Glutamatergic neuron (in vitro differentiated cells): ENCODE measurements at regions not wholly inside any gene's neighbourhood (a gene's known extent, or its start where the extent isn't known, plus 50 kb on each side); places are given as distances from the start of the nearest gene placed in this dataset.

Experiments used
- DNase-seq: peaks from one replicate; pipeline ENCODE4 v3.0.0; 2022
- H3K27ac Mint-ChIP-seq: one replicate; pipeline ENCODE4 v1.8.0; 2020; ENCODE audit warnings: mild to moderate bottlenecking, mixed read lengths, inconsistent platforms; ENCODE audit not compliant: unreplicated experiment
- H3K27me3 Mint-ChIP-seq: one replicate; pipeline ENCODE4 v1.8.0; 2020; ENCODE audit warnings: mild to moderate bottlenecking, moderate library complexity, mixed read lengths, inconsistent platforms; ENCODE audit not compliant: unreplicated experiment
- H3K36me3 Mint-ChIP-seq: one replicate; pipeline ENCODE4 v1.8.0; 2020; ENCODE audit warnings: mild to moderate bottlenecking, mixed read lengths, inconsistent platforms; ENCODE audit not compliant: unreplicated experiment
- H3K4me1 Mint-ChIP-seq: one replicate; pipeline ENCODE4 v1.8.0; 2020; ENCODE audit warnings: mild to moderate bottlenecking, low read depth, mixed read lengths, inconsistent platforms; ENCODE audit not compliant: unreplicated experiment
- H3K4me3 Mint-ChIP-seq: one replicate; pipeline ENCODE4 v1.8.0; 2020; ENCODE audit warnings: mild to moderate bottlenecking, mixed read lengths, inconsistent platforms; ENCODE audit not compliant: unreplicated experiment
- H3K9me3 Mint-ChIP-seq: one replicate; pipeline ENCODE4 v1.8.0; 2020; ENCODE audit warnings: mild to moderate bottlenecking, moderate library complexity, mixed read lengths, inconsistent platforms; ENCODE audit not compliant: unreplicated experiment
- CTCF ChIP-seq: fragments of 200-600 bp; sonication (generic); IDR thresholded peaks from one replicate; pipeline ENCODE4 v1.5.0; 2021; ENCODE audit not compliant: partially characterized antibody, unreplicated experiment

DNA sequence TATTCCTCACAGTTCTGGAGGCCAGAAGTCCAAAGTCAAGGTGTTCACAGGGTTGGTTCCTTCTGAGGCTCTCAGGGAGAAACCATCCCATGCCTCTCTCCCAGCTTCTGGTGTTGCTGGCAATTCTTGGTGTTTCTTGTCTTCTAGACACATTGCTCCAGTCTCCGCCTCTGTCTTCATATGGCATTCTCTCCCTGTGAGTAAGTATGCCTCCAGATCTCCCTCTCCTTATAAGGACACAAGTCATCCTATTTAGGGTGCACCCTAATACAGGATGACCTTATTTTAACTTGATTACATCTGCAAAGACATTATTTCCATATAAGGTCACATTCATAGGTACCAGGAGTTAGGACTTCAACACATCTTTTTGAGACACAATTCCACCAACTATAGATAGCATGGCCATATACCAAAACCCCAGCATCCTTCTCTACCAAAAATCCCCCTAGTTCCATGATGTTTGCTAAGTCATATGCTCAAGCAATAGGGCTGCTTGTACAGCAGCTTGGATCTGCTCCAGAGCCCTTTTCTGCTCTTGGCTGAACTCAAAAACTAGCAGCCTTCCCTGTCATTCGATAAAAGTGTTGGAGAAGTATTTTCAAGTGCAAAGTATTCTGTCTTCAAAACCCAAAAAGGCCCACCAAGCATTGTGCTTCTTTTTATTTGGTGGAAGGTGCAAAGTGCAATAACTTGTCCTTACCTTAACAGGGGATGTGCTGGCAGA, 79.2 kb upstream of the CMKLR1 start:
- Mint-ChIP-seq H3K36me3 (no peaks in the 10 kb centered on the region), H3K4me3 (no peak overlapping the region), H3K9me3 (peaks cover 7% of the 10 kb centered on the region), H3K4me1 (no peaks in the 10 kb centered on the region), H3K27me3 (peaks cover 5% of the 10 kb centered on the region), H3K27ac (no peak overlapping the region)
- DNase-seq = no peak
- TF ChIP-seq CTCF = no peak

- Mint-ChIP-seq H3K4me3 (no peak overlapping the region), H3K27ac (no peak overlapping the region), H3K27me3 (peaks cover 7% of the 10 kb centered on the region), H3K36me3 (no peaks in the 10 kb centered on the region), H3K9me3 (peaks cover 4% of the 10 kb centered on the region), H3K4me1 (no peaks in the 10 kb centered on the region)
- no peak for TF ChIP-seq CTCF
- no peak for DNase-seq
Measured at GRCh38 chr12:108414021-108414420, 74.9 kb upstream of the CMKLR1 start.

DNA sequence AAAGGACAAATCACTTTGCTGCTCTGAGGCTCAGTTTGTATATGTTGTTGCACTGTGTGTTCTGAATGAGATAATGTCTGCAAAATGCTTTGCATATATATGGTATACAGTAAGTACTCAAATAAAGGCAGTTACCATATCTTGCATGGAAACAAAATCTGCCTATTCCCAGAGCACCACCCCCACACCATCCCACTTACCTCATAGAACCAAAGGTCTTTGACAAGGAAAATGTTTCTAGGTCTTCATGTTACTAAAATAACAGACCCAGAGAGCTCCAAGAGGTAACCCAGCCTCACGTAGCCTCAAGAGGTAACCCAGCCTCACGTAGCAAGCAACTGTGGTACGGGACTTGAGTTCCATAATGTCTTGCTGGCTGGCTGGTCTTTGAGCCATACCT, 71.6 kb upstream of the CMKLR1 start:
- no peak for DNase-seq
- Mint-ChIP-seq H3K36me3 (peaks cover 7% of the 10 kb centered on the region), H3K9me3 (peaks cover 2% of the 10 kb centered on the region), H3K4me3 (no peak overlapping the region), H3K27ac (no peak overlapping the region), H3K27me3 (peaks cover 7% of the 10 kb centered on the region), H3K4me1 (no peaks in the 10 kb centered on the region)
- TF ChIP-seq CTCF = no peak

- Mint-ChIP-seq H3K4me3 (no peak overlapping the region), H3K9me3 (peaks cover 3% of the 10 kb centered on the region), H3K36me3 (peaks cover 12% of the 10 kb centered on the region), H3K4me1 (no peaks in the 10 kb centered on the region), H3K27ac (no peak overlapping the region), H3K27me3 (peaks cover 7% of the 10 kb centered on the region)
- DNase-seq = no peak
- no peak for TF ChIP-seq CTCF
Measured at GRCh38 chr12:108409481-108409880, 70.4 kb upstream of the CMKLR1 start.

DNA sequence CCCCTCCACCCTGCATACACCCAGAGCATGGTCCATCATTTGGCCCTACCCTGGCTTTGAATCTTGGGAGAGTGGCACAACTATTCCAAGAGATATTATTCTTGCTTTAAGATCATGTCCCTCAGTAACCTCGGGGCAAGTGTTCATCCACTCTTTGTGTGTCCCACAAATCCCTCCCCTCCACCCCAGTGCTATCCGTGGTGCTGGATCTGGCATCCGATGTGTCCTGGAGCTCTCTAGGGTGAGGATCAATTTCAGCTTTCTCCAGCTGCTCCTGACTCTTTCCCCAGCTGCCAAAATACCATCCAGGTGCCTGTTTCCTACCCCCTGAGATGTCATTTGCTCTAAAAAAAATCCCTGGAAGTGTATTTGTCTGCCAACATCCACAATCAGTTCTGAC, 64.8 kb upstream of the CMKLR1 start:
- peaks cover 3% of the 10 kb centered on the region for H3K9me3 Mint-ChIP-seq
- H3K4me1 Mint-ChIP-seq = peaks cover 12% of the 10 kb centered on the region
- H3K27me3 Mint-ChIP-seq = no peaks in the 10 kb centered on the region
- no peak for DNase-seq
- TF ChIP-seq CTCF = no peak
- no peak overlapping the region for H3K27ac Mint-ChIP-seq
- no peak overlapping the region for H3K4me3 Mint-ChIP-seq
- peaks cover 17% of the 10 kb centered on the region for H3K36me3 Mint-ChIP-seq
